ENCODE measurements at regions not wholly inside any gene's neighbourhood (a gene's known extent, or its start where the extent isn't known, plus 50 kb on each side); places are given as distances from the start of the nearest gene placed in this dataset.

DNA sequence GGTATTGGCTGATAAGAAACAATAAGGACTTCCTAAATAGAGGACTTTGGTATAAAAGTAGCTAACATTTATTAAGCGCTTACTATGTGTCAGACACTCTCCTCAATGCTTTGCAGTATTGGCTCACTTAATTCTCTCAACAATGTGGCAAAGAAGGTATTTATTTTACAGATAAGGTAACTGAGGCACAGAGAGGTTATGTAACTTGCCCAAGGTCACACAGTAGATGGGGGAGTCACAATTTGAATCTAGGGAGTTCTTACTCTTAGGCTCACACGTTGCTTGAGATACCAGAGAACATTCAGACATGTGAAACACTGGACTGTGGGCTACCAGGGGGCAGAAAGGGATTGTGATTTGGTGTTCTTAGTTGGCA, 60.8 kb upstream of the GPR158 start:
- DNase-seq = no peak

DNA sequence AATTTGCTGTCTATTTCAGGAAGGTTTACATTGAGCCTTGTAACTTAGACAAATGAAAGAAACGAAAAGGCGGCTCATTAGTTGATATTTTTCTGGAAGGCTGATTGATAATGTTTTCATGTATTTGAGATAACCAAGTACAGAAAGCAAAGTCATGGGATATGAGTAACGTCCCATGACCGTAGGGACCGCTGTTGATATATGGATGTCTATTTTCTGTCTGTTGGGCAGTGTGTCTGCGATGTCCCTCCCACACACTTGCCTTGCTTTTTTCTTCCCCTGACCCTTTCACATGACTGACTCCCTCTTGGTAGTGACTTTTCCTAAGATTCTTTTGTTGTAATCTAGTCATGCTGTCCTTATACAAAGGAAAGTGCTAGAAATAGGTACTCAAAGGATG, 57.0 kb upstream of the GPR158 start:
- DNase-seq = no peak

GRCh38 chr10:25120188-25120587, 54.6 kb upstream of the GPR158 start:
- DNase-seq = no peak

All from CD4-positive, alpha-beta T cell treated with Interleukin-6 for 4 hours (primary cell).